Activated CD4-positive, alpha-beta T cell treated with anti-CD3 and anti-CD28 coated beads, Interleukin-2, amount 50 U/mL, for 4 hours (primary cell): ENCODE measurements at regions not wholly inside any gene's neighbourhood (a gene's known extent, or its start where the extent isn't known, plus 50 kb on each side); places are given as distances from the start of the nearest gene placed in this dataset.
"Not testable (repeated sequence)": the region's sequence is repeated elsewhere in the genome, so short reads cannot be mapped to it uniquely, and the experiment has no call there.

Experiments
- DNase-seq, 2 experiments: peaks; one replicate each; pipeline ENCODE4 v3.0.0-alpha.2; 2020

GRCh38 chr2:195569255-195569654 lies 87.8 kb upstream of the SLC39A10 start:
- DNase-seq = no peak

GRCh38 chr2:195564625-195565135 lies 92.3 kb upstream of the SLC39A10 start:
- not testable (repeated sequence) for DNase-seq

GRCh38 chr2:195563857-195564512 lies 93.0 kb upstream of the SLC39A10 start:
- no peak for DNase-seq

- DNase-seq = no peak
Measured at GRCh38 chr2:195562570-195563566, 94.2 kb upstream of the SLC39A10 start.

GRCh38 chr2:195561116-195561921 lies 95.7 kb upstream of the SLC39A10 start:
- DNase-seq = no peak

GRCh38 chr2:195560209-195560895 lies 96.7 kb upstream of the SLC39A10 start:
- DNase-seq = no peak

GRCh38 chr2:195559431-195559914 lies 97.6 kb upstream of the SLC39A10 start:
- DNase-seq = peak; percentile 64 to 71

- no peak for DNase-seq
Measured at GRCh38 chr2:195555971-195556370, 101.1 kb upstream of the SLC39A10 start.

- DNase-seq = no peak
Measured at GRCh38 chr2:195552581-195552980, 104.4 kb upstream of the SLC39A10 start.

GRCh38 chr2:195548198-195548940 lies 108.7 kb upstream of the SLC39A10 start:
- no peak for DNase-seq

- DNase-seq = not testable (repeated sequence)
Measured at GRCh38 chr2:195547268-195547840, 109.7 kb upstream of the SLC39A10 start.

- DNase-seq = no peak
Measured at GRCh38 chr2:195545811-195546210, 111.2 kb upstream of the SLC39A10 start.

- no peak for DNase-seq
Measured at GRCh38 chr2:195543902-195544894, 112.8 kb upstream of the SLC39A10 start.

- no peak for DNase-seq
Measured at GRCh38 chr2:195543063-195543462, 114.0 kb upstream of the SLC39A10 start.

GRCh38 chr2:195542067-195542466 lies 115.0 kb upstream of the SLC39A10 start:
- no peak for DNase-seq

GRCh38 chr2:195538937-195539336 lies 118.1 kb upstream of the SLC39A10 start:
- DNase-seq = no peak

- no peak for DNase-seq
Measured at GRCh38 chr2:195537811-195538210, 119.2 kb upstream of the SLC39A10 start.

GRCh38 chr2:195536906-195537305 lies 120.1 kb upstream of the SLC39A10 start:
- DNase-seq = no peak

- peak; percentile 46 to 54 for DNase-seq
Measured at GRCh38 chr2:195535911-195536522, 121.0 kb upstream of the SLC39A10 start.
